ENCODE measurements at regions not wholly inside any gene's neighbourhood (a gene's known extent, or its start where the extent isn't known, plus 50 kb on each side); places are given as distances from the start of the nearest gene placed in this dataset.

DNA sequence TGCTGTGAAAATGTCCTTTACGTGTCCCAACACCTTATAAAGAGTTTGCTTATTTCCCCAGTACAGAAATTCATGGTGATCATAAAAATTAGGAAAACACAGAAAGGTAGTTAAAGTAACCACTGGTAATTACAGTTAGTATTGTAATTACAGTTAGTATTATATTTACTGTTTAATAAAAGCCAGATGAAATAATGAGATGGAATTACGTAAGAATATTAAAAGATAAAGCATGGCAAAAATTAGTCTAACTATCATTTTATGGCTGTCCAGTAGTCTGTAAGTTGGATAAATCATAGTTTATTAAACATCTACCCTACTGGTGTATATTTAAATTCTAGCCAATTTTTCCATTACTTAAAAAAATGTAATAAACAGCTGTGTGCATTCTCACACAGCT lies 638.8 kb downstream of the ACTR3B start:
- no peak for TF ChIP-seq CTCF (conservative IDR thresholded peaks at IDR 0.05; ENCODE audit: low read depth, low read length)
- no peak for TF ChIP-seq EZH2 (IDR thresholded peaks at IDR 0.05; ENCODE audit: borderline replicate concordance, low read depth, low read length, poor library complexity, severe bottlenecking)

Data from A673 (cell line).